ENCODE measurements at regions not wholly inside any gene's neighbourhood (a gene's known extent, or its start where the extent isn't known, plus 50 kb on each side); places are given as distances from the start of the nearest gene placed in this dataset.

DNA sequence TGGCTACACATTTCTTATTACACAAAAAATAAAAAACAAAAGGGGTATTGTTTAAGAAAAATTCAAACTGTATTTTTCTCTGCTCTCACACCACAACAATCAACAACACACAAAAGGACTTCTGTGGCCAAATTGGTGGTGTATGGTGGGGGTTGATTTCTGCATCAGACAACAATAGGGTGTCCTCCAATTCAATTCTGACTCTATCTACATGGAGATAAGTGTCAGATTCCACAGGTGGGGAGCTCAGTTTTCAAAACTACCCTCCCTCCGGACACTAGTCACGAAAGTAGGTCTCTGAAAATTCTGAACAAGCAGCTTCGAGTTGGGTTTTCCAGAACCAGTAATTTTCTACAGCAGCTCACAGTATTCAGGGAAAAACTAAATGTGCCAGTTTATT is 744.9 kb upstream of the NCAM2 start:
- H3K4me1 ChIP-seq (ENCODE audit: control insufficient read depth, extremely low read depth, insufficient read depth, low read length), result no peaks in the 10 kb centered on the region
- BruUV-seq (replicated peaks), result no TSS peak
- intact Hi-C loops (cut with micrococcal nuclease) (no loop called here), dilution Hi-C loops (cut with MboI; ENCODE audit: extremely low pct_ligation_motif_present, low sequenced_read_pairs) (no loop called here)
- no peak overlapping the region for H3K4me2 ChIP-seq (ENCODE audit: insufficient read depth, low read length)
- H3K36me3 ChIP-seq (ENCODE audit: control insufficient read depth in 2 of 2, extremely low read depth in 1 of 2, insufficient read depth in 2 of 2, low read length in 2 of 2), result no peaks in the 10 kb centered on the region
- H3K9me1 ChIP-seq (replicated peaks; ENCODE audit: control insufficient read depth, extremely low read depth, insufficient read depth, low read length), result no peaks in the 10 kb centered on the region
- DNase-seq (ENCODE audit: low read depth, low spot score) (no peak), FAIRE-seq (no peak)
- H3K4me3 ChIP-seq (replicated peaks in 1 of 3; ENCODE audit: insufficient read depth in 1 of 3, low read depth in 1 of 3, low read length in 3 of 3), result no peak overlapping the region
- H3K9ac ChIP-seq (replicated peaks; ENCODE audit: extremely low read depth, insufficient read depth, low read length), result no peak overlapping the region
- no peaks in the 10 kb centered on the region for H3K79me2 ChIP-seq (ENCODE audit: control insufficient read depth, insufficient read depth, low read length)
- H3K9me3 ChIP-seq (replicated peaks; ENCODE audit: control insufficient read depth, insufficient read depth, low read length), result no peaks in the 10 kb centered on the region
- no peaks in the 10 kb centered on the region for H3K27me3 ChIP-seq (ENCODE audit: control insufficient read depth in 2 of 2, insufficient read depth in 2 of 2, low read length in 2 of 2)
- CTCF ChIA-PET, result no interaction called here
- TF ChIP-seq POLR2AphosphoS5 (IDR thresholded peaks at IDR 0.05; ENCODE audit: insufficient read depth, low read depth, low read length), result no peak
- no peak for TF ChIP-seq GATA2 (IDR thresholded peaks at IDR 0.05; ENCODE audit: insufficient read depth, insufficient read length, low read depth, low read length)
- no peak for TF ChIP-seq JUN (IDR thresholded peaks at IDR 0.05; ENCODE audit: borderline replicate concordance, insufficient read depth, insufficient read length, low read depth)
- no peak for TF ChIP-seq FOS (IDR thresholded peaks at IDR 0.05; ENCODE audit: borderline replicate concordance, insufficient read depth, low read length)
- TF ChIP-seq MYC (IDR thresholded peaks at IDR 0.05; ENCODE audit: low read depth, low read length), result no peak
- no peak overlapping the region for H2AFZ ChIP-seq (ENCODE audit: low read depth, low read length)
- POLR2A ChIA-PET, result no interaction called here
- H4K20me1 ChIP-seq (replicated peaks; ENCODE audit: control insufficient read depth, extremely low read depth, insufficient read depth, low read length), result no peaks in the 10 kb centered on the region
- H3K27ac ChIP-seq (ENCODE audit: insufficient read depth, low read depth, low read length), result no peak overlapping the region

DNA sequence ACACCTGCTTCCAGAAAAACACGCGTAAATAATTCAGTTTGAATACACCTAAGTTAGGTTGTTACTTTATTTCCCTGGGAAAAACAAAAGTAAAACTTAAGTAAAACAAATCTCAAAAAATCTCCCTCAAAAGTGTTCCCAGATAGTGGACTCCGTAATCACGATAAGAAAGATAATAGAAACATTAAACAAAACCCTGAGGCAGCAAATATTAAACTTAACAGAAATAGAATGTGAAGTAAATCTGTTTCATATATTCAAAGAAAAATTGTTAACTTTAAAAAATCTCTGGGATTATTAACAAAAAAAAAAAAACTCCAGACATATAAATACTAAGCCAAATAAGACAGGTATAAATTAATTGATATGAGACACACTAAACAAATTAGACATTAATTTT is 743.2 kb upstream of the NCAM2 start:
- H3K27ac ChIP-seq (ENCODE audit: insufficient read depth, low read depth, low read length), result no peak overlapping the region
- no peak overlapping the region for H3K4me2 ChIP-seq (ENCODE audit: insufficient read depth, low read length)
- FAIRE-seq (no peak), DNase-seq (ENCODE audit: low read depth, low spot score) (no peak)
- intact Hi-C loops (cut with micrococcal nuclease) (no loop called here), dilution Hi-C loops (cut with MboI; ENCODE audit: extremely low pct_ligation_motif_present, low sequenced_read_pairs) (no loop called here)
- TF ChIP-seq EZH2 (IDR thresholded peaks at IDR 0.05; ENCODE audit: borderline replicate concordance, low read depth, low read length, severe bottlenecking) (no peak), POLR2A (IDR thresholded peaks at IDR 0.05; ENCODE audit: low read depth, low read length) (no peak), FOS (IDR thresholded peaks at IDR 0.05; ENCODE audit: borderline replicate concordance, insufficient read depth, low read length) (no peak), JUN (IDR thresholded peaks at IDR 0.05; ENCODE audit: borderline replicate concordance, insufficient read depth, insufficient read length, low read depth) (no peak), MYC (IDR thresholded peaks at IDR 0.05; ENCODE audit: low read depth, low read length) (no peak), POLR2AphosphoS5 (IDR thresholded peaks at IDR 0.05; ENCODE audit: insufficient read depth, low read depth, low read length) (no peak), GATA2 (IDR thresholded peaks at IDR 0.05; ENCODE audit: insufficient read depth, insufficient read length, low read depth, low read length) (no peak), MAX (IDR thresholded peaks at IDR 0.05; ENCODE audit: insufficient read depth, insufficient read length) (no peak)
- TF ChIP-seq, protein P1, sequence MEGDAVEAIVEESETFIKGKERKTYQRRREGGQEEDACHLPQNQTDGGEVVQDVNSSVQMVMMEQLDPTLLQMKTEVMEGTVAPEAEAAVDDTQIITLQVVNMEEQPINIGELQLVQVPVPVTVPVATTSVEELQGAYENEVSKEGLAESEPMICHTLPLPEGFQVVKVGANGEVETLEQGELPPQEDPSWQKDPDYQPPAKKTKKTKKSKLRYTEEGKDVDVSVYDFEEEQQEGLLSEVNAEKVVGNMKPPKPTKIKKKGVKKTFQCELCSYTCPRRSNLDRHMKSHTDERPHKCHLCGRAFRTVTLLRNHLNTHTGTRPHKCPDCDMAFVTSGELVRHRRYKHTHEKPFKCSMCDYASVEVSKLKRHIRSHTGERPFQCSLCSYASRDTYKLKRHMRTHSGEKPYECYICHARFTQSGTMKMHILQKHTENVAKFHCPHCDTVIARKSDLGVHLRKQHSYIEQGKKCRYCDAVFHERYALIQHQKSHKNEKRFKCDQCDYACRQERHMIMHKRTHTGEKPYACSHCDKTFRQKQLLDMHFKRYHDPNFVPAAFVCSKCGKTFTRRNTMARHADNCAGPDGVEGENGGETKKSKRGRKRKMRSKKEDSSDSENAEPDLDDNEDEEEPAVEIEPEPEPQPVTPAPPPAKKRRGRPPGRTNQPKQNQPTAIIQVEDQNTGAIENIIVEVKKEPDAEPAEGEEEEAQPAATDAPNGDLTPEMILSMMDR (IDR thresholded peaks at IDR 0.05; ENCODE audit: extremely low read depth in 1 of 2, insufficient read depth in 1 of 2, low read depth in 1 of 2, low read length in 2 of 2), result no peak
- H3K9me3 ChIP-seq (replicated peaks; ENCODE audit: control insufficient read depth, insufficient read depth, low read length), result no peaks in the 10 kb centered on the region
- no peaks in the 10 kb centered on the region for H3K9me1 ChIP-seq (replicated peaks; ENCODE audit: control insufficient read depth, extremely low read depth, insufficient read depth, low read length)
- no peak overlapping the region for H3K9ac ChIP-seq (replicated peaks; ENCODE audit: extremely low read depth, insufficient read depth, low read length)
- H3K36me3 ChIP-seq (ENCODE audit: control insufficient read depth in 2 of 2, extremely low read depth in 1 of 2, insufficient read depth in 2 of 2, low read length in 2 of 2), result no peaks in the 10 kb centered on the region
- no TSS peak for BruUV-seq (replicated peaks)
- no peaks in the 10 kb centered on the region for H3K4me1 ChIP-seq (ENCODE audit: control insufficient read depth, extremely low read depth, insufficient read depth, low read length)
- no peak overlapping the region for H3K4me3 ChIP-seq (replicated peaks in 1 of 3; ENCODE audit: insufficient read depth in 1 of 3, low read depth in 1 of 3, low read length in 3 of 3)
- POLR2A ChIA-PET, result no interaction called here
- no peaks in the 10 kb centered on the region for H4K20me1 ChIP-seq (replicated peaks; ENCODE audit: control insufficient read depth, extremely low read depth, insufficient read depth, low read length)
- H2AFZ ChIP-seq (ENCODE audit: low read depth, low read length), result no peak overlapping the region
- no peaks in the 10 kb centered on the region for H3K79me2 ChIP-seq (ENCODE audit: control insufficient read depth, insufficient read depth, low read length)
- H3K27me3 ChIP-seq (ENCODE audit: control insufficient read depth in 2 of 2, insufficient read depth in 2 of 2, low read length in 2 of 2), result no peaks in the 10 kb centered on the region
- CTCF ChIA-PET, result no interaction called here

All from endothelial cell of umbilical vein (primary cell).